HG02885 (cell line): ENCODE measurements at regions not wholly inside any gene's neighbourhood (a gene's known extent, or its start where the extent isn't known, plus 50 kb on each side); places are given as distances from the start of the nearest gene placed in this dataset.
"Not testable (repeated sequence)": the region's sequence is repeated elsewhere in the genome, so short reads cannot be mapped to it uniquely, and the experiment has no call there.

Experiments
- ATAC-seq: cut with Tn5 transposase; IDR thresholded peaks from one replicate; pipeline ENCODE4 v1.9.1; 2021; ENCODE audit warnings: mild to moderate bottlenecking; ENCODE audit not compliant: unreplicated experiment, poor library complexity

DNA sequence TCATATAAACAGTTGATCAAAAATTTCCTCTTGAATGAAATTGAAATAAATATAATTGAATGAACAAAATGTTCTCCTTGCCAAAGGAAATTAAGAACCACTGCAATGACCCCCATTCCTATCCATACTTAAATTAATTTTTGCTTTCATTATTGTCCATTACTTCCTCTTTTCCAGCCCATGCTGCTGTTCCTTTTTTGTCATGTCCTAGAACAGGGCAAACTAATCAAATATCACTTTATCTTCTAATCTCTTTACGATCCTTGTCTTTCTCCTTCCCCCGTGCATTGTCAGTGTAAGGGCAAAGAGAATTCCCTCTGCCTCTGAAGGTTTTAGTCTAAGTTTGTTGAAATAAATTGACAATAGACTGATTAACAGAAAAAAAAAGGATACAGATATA, 203.0 kb downstream of the CENPC start:
- ATAC-seq: no peak

DNA sequence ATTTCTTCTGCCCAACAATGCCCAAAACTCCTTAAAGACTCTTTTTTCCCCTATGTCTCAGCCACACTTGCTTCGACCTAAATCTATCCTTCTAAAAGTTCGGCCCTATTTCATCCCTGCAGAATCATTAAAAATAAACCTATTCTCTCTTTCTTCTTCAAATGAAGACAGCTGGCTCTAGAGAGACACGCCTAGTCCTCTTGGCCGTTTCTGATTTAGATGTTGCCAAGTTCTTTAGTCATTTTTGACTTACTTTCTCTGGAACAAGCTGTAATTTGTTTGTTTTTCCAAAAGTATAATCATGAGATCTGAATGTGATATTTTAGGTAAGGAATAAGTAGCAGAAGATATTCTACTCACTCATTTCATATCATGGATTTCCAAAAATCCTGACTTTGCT, 211.6 kb downstream of the CENPC start:
- ATAC-seq: no peak

DNA sequence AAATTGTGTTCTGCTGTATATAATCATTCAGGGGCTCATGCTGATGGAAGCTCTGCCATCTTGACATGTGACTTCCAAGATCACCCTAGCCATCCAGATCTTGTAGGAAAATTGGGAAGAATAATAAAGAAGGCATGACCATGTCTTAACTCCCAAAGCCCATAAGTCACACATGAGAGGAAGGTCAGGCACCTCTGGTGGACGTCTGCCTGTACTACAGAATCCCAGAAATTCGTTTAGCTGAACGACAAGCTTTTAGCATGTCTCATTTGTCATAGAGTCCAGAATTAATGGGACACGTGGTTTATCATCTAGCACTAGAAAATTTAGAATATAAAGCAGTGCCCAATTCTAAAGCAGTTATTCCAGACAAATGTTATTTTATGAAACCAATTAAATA, 212.7 kb downstream of the CENPC start:
- ATAC-seq: peak; percentile 89

DNA sequence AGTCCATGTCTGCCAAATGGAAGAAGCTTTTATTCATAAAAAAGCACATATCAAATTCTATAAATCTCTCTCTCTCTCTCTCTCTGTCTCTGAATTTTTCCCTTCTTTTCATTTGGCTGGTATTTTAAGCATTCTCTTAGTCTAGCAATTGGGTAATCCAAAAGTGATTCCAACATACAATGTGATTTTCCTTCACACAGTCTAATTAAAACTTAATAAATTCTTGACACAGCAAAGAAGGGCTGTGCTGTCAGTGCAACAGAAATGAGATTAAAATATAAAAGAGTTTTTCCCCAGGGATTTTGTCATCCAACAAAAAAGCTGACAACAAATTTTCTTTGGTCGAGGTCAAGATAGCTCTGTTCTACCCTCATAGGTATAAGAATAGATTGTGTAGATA, 216.9 kb downstream of the CENPC start:
- ATAC-seq: no peak

DNA sequence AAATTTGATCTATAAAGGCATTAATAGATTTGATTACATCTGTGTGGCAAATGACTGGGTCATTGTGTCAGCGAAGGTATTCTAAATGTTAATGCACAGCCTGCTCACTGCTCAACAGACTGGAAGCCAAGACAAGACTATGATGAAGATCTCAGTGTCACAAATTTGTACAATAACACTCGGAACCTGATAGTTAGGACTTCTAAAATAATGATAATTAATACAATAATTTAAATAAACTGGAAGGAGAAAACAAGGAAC, 217.4 kb downstream of the CENPC start:
- no peak for ATAC-seq

DNA sequence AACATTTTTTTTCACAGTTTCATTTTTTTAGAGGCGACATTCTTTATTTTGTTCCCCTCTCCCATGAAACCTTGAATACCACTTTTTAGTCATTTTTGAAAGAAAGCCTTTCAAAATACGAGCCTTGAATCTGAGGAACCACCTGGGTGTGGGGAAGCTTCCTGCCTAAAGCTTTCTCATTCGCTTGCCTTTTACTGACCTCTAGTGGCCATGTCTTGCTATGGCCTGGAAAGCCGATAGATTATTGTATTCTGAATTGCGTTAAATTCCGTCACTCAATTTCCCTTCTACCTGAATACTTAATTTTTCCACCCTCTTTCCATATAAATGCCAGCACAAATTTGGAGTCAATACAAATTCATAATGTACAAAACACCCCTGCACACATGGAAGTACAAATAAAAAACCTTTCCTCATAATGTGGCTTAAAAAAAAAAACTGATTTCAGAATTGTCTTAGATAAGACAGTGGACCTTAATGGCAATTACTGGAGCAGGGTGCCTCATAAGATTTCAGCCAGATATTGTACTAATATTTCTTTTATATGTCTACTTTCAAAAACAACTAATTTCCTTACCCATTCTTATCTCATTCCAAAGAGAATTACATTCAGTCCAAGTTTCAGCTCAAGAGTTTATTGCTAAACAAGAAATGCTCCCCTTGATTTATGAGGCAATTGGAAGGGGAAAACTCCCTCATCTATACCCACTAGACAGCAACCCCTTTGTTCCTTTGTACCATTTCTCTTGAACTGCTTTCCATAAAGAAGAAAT, 217.9 kb downstream of the CENPC start:
- peak; percentile 99 for ATAC-seq

DNA sequence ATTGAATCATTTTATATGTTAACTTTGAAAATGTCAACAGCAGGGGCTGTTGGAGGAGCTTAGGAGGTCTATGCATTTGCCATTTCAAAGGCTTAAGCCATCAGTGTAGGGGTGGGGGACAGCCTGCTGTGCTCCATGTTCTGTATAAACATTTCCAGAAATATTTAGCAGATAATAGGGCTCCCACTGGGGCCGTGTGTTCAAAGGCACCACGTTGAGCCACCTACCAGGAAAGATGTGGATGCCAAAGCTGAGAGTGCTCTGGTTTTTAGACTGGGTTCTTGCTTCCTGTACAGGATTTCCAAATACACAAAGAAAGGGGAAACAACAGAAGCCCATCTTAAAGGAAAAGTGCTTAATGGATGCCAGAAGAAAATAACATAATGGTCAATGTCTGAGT, 219.5 kb downstream of the CENPC start:
- no peak for ATAC-seq

DNA sequence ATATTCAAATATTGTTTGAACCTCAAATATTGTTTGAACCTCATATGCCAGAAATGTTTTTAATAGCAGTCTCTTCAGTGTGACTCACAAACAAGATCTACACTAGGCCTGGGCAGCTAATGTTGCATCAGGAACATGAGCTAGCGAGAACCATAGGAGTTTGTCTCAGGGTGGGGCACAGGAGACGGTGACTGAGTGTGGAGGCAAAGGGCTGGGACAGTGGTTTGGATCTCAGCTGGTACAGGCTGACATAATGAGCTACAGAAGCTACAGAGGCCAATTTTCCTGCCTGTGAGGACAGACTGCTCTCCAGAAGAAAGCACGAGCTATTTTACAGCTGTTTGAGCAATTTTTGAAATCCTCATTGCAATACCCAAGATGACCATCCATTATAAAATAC, 224.7 kb downstream of the CENPC start:
- ATAC-seq: no peak

DNA sequence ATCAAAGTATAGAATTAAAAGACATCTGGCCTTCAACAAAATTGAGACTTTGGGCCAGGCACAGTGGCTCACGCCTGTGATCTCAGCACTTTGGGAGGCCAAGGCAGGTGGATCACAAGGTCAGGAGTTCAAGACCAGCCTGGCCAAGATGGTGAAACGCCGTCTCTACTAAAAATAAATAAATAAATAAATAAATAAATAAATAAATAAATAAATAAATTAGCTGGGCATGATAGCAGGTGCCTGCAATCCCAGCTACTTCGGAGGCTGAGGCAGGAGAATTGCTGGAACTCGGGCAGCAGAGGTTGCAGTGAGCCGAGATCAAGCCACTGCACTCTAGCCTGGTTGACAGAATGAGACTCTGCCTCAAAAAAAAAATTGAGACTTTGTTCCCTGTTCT, 225.7 kb downstream of the CENPC start:
- ATAC-seq: not testable (repeated sequence)

DNA sequence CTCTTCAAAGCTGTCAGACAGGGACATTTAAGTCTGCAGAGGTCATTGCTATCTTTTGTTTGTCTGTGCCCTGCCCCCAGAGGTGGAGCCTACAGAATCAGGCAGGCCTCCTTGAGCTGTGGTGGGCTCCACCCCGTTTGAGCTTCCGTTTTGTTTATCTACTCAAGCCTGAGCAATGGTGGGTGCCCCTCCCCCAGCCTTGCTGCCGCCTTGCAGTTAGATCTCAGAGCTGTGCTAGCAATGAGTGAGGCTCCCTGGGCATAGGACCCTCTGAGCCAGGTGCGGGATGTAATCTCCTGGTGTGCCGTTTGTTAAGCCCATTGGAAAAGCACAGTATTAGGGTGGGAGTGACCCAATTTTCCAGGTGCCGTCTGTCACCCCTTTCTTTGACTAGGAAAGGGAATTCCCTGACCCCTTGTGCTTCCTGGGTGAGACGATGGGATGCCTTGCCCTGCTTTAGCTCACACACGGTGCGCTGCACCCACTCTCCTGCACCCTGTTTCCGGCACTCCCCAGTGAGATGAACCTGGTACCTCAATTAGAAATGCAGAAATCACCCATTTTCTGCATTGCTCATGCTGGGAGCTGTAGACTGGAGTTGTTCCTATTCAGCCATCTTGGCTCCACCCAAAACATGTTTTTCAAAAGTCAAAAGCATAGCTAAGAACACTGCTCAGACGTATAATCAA, 244.7 kb downstream of the CENPC start:
- not testable (repeated sequence) for ATAC-seq

DNA sequence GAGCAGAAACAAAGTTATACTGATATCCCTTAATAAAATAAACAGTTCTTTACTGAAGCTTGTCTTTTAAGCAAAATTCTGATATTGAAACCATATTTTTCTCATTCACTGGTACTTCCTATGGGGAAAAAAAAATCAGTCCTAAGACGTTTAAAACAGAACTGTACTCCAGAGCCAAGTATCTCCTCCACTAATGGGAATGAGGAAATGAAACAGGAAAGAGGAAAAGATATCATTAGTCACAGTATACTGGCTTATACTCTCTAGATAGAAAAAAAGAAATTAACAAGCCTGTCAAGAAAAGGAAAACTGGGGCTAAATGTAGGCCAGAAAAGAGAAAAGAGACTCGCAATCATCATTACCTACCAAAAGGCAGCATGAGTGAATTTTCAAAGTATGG, 252.7 kb downstream of the CENPC start:
- no peak for ATAC-seq

DNA sequence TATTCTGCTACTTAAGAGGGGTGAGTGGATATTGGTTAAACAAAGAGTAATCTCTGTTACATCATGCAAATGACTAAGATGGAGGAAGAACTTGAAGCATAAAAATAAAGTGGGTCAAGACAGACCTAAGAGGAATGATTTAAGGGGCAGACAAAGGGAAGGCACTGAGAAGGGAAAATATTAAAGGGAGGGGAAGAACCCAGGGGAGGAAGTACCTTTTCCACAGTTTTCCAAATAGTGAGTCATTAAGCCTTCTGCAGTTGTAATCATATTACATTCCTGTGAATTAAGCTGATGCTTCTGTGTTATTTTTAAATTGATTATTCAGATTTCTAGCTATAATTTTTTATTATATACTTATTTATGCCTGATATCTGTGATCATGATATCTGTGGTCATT, 253.3 kb downstream of the CENPC start:
- ATAC-seq: no peak

DNA sequence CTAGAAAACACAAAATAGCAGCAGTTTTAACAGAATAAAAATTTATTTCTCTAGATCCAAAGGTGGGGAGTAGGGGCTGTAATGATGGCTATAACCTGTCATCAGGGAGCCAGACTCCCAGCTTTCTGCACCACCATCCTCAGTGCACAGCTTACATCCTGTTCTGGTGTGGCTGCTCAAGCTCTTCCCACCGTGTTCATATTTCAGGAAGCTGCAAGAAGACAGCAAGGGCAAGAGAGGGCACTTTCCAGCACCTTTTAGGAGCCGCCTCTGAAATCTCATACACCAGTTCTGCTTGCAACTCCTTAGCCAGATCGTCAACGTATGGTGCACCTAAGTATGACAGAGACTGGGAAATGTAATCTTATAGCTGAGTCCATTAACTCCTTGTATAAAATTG, 253.7 kb downstream of the CENPC start:
- ATAC-seq: no peak

DNA sequence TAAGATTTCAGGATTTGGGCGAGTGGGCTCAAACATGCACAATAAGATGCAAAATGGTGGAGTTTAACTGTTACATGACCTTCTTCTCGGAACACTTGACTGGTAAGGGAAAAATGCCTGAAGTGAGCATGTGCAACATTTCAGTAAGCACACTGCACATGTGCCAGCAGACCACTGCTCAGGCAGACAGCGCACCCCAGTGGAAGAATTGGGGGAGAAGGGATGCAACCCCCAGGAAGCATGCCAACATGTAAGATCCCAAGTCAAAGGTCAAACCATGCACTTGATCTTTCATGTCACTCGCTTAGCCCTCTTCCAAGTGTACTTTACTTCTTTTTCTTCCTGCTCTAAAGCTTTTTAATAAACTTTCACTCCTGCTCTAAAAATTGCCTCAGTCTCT, 256.3 kb downstream of the CENPC start:
- peak; percentile 84 for ATAC-seq

DNA sequence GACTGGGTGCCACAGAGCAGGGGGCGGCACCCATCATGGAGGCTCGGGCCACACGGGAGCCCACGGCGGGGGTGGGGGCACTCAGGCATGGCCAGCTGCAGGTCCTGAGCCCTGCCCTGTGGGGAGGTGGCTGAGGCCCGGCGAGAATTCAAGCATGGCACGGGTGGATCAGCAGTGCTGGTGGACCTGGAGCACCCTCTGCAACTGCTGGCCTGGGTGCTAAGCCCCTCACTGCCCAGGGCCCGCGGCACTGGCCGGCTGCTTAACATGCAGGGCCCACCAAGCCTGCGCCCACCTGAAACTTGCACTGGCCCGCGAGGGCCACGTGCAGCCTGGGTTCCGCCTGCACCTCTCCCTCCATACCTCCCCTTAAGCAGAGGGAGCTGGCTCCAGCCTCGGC, 258.6 kb downstream of the CENPC start:
- no peak for ATAC-seq

DNA sequence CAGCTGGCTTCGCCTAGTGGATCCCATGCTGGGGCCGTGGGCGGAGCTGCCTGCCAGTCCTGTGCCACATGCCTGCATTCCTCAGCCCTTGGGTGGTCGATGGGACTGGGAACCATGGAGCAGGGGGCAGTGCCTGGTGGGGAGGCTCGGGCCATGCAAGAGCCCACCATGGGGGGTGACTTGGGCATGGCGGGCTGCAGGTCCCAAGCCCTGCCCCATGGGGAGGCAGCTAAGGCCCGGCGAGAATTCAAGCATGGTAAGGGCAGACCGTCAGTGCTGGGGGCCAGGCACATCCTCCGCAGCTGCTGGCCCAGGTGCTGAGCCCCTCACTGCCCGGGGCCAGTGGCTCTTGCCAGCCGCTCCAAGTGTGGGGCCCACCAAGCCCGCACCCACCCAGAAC, 262.6 kb downstream of the CENPC start:
- ATAC-seq: no peak

DNA sequence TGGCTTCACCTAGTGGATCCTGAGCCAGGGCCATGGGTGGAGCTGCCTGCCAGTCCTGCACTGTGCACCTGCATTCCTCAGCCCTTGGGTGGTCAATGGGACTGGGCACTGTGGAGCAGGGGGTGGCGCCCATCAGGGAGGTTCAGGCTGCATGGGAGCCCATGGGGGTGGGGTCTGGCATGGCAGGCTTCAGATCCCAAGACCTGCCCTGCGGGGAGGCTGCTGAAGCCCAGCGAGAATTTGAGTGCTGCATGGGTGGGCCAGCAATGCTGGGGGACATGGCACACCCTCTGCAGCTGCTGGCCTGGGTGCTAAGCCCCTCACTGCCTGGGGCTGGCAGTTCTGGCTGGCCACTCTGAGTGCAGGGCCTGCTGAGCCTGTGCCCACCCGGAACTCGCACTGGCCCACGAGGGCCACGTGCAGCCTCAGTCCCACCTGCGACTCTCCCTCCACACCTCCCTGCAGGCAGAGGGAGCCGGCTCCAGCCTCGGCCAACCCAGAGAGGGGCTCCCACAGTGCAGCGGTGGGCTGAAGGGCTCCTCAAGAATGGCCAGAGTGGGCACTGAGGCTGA, 270.0 kb downstream of the CENPC start:
- no peak for ATAC-seq

DNA sequence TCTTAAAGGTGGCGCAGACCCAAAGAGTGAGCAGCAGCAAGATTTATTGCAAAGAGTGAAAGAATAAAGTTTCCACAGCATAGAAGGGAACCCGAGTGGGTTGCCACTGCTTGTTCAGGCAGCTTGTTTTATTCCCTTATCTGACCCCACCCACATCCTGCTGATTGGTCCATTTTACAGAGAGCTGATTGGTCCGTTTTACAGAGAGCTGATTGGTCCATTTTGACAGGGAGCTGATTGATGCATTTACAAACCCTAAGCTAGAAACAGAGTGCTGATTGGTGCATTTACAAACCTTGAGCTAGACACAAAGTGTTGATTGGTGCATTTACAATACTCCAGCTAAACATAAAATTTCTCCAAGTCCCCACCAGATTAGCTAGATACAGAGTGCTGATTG, 270.6 kb downstream of the CENPC start:
- not testable (repeated sequence) for ATAC-seq

DNA sequence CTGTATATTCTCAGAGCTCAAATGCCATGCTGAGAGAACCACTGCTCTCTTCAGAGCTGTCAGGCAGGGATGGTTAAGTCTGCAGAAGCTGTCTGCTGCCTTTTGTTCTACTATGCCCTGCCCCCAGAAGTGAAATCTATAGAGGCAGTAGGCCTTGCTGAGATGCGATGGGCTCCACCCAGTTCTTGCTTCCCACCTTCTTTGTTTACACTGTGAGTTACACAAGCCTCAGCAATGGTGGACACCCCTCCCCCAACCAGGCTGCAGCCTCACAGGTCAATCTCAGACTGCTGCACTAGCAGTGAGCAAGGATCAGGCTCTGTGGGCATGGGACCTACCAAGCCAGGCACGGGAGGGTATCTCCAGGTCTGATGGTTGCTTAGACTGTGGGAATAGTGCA, 271.6 kb downstream of the CENPC start:
- no peak for ATAC-seq

DNA sequence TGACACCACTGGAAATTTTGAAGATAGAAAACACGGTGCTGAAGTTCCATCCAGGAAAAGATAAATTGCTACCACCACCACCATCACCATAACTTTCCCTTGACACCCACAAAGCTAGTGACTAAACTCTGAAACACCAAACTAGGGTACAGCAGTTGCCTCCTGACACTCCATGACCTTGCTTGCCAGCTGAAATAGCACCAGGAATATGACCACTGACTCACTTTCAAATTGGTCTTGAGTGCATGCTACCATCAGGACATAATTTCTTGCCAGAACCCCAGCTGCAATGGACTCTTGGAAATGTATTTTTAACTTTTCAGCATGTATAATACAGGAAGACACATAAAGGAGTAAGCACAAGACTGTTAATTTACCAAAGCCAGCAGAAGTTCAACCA, 283.3 kb downstream of the CENPC start:
- ATAC-seq: no peak

DNA sequence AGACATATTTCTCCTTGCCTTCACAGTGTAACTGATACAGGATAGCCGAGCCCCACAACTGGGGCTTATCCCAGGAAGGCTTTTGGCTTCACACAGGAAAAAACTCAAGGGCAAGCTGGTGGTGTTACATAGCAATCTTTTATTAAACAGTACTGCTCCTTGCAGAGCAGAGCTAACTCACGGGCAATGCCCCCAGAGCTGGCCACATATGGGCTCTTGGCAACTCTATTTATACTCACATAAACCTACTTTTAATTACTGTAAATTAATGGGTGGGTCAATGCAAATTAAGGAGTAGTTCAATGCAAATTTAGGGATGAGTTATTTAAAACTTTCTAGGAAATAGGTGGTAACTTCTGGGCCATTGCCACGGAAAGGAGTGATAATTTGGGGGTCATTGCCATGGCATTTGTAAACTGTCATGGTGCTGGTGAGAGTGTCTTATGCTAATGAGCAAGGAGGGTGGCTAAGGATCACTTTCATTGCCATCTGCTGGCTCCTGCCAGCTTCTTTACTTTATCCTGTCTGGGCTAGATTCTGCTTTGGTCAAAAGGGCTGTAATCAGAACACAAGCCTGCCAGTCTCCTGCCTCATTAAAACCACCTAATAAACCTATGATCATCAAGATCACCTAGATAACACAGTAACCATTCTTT, 288.8 kb downstream of the CENPC start:
- ATAC-seq: no peak
